NCI-H2107 (cell line): ENCODE measurements at regions not wholly inside any gene's neighbourhood (a gene's known extent, or its start where the extent isn't known, plus 50 kb on each side); places are given as distances from the start of the nearest gene placed in this dataset.
"Not testable (repeated sequence)": the region's sequence is repeated elsewhere in the genome, so short reads cannot be mapped to it uniquely, and the experiment has no call there.

Source experiments
- DNase-seq: peaks from one replicate; lab custom pipeline; 2025; lab: John Stamatoyannopoulos, UW

DNA sequence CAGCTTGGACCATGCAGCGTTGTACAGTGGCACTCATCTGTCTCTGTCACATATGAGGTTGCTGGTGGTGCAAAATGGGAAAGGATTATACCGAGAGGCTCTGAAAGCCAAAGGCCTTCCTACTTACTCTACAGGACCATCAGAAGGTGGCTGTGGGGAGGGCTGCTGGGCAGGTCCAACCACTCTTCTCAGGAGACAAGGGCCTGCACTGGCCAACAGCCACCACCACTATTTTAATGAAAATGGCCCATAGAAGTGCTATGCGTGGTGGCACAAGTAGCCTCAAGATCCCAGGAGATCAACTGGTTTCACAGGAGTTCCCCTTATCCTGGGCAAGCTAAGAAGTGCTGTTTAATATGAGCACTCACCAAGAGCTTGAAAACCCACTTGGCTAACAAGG lies 52.3 kb downstream of the MRPL57 start:
- DNase-seq: no peak

DNA sequence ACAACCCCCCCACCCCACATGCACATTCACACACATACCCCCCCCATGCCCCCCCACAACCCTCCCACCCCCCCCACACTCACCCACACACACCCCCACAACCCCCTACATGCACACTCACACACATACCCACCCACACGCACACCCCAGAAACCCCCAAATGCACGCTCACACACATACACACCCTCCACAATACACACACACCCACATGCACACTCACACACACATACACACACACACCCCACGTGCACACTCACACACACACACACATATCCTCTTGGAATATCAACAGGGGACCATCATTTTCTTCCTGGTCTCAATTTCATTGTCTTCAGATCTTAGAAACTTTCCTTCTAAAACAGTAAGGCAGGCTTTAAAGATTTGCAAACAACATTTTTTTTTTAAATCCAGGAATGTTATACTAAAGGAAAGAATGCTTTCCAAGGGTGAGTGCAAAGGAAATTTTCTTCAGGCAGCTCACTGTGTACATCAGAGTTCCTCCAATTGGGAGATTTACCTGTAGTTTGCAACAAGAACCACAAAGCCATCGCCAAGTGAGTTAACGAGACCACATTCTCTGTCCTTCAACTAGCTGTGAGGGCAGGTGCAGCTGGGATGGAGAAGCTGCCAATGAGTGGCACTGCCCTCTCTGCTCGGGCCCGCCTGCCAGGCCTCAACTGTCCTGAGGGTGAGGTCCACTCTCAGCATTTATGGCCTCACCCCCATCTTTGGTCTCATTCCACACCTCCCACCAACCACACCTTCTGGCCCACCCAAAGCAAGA lies 53.0 kb downstream of the MRPL57 start:
- no peak for DNase-seq

DNA sequence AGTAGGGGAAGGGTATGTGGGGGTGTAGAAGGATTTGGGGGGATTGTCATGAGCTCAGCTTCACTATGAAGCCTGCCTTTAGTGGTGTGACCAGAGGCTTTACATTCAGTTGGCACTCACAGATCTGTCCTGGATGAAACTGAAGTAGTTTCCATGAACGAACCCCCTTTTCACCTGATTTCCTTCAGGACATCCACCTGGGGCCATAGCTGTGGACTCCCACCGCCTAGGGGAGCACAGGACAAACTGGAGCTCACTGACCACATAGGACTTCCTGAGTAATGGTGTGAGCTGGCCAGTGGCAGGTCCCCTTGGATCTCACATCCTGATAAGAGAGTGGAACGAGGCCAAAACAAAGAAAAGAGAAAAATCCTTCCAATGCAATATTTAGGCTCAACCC lies 54.1 kb downstream of the MRPL57 start:
- DNase-seq: no peak

DNA sequence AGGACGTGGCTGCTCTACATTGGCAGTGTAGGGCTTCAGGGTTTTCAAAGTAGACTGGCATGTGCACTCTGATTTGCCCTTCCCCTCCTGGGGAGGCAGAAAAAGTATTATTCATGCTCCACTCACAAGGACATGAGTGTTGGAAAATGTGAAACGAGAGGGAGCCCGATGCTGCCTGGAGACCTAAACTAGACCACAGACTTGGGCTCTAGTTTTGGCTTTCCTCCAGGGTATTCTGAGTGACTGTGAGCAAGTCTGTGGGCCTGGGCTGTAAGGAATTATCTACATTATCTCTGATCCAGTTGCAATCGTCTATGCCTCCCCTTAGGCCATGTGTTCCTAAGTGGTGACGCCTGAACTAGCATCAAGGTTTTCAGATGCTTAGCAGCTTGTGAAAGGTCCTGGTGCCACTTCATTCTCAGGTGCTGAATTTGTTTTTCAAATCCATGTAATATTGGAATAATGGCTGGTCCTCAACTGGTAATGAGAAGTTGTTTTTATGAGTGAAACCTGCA lies 55.0 kb downstream of the MRPL57 start:
- no peak for DNase-seq

DNA sequence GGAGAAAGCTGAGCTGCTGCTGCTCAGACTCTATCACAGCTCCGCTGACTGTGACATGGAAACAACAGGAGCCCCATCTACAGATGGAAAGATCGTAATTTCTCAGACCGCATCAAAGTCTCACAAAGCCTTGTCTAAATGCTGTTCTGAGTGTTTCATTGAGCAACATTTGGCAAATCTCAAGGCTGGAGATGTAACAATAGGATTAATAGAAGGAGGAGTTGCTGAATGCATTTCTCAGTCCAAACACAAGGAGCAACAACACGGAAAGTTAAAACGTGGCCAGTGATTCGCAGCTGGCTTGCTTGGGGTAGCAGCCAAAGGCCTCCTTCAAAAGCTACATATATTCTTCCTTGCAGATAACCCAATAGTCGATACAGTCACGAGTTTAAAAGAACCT lies 55.7 kb downstream of the MRPL57 start:
- DNase-seq: no peak

DNA sequence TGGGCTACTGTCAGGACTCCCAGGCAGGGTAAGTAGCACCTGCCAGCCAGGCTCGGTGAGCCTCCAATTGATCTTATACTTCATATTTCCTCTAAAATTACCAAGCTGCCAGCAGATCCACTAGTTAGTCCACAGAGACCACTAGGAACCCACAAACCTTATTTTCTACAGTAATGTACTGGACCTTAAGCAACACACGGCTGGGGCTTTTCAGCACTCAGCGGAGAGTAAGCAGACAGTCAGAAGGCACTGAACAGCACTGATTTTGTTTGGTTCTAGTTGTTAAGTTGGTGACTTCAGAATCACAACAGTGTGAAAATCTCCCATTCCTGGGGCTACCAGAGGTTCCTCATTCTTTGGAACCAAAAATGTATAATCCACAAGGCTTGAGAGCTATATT lies 56.1 kb downstream of the MRPL57 start:
- no peak for DNase-seq

DNA sequence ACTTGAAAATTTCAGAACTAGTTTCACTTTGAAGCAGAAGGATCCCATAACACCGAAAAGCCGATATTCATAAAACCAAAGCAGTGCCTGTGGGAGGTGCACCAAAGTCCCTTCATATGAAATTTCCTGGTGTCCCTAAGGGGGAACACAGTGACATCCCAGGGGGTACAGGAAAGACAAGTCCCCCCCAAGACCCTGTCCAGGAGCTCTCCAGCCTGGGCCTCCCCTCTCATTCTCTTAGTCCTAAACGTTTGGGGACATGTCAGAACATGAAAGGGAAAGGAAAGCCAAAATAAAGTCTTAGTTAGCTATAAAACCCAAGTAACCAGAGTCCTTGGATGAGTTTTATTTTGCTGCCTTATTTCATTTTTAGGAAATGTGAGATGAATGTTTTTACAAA lies 56.6 kb downstream of the MRPL57 start:
- DNase-seq: no peak

DNA sequence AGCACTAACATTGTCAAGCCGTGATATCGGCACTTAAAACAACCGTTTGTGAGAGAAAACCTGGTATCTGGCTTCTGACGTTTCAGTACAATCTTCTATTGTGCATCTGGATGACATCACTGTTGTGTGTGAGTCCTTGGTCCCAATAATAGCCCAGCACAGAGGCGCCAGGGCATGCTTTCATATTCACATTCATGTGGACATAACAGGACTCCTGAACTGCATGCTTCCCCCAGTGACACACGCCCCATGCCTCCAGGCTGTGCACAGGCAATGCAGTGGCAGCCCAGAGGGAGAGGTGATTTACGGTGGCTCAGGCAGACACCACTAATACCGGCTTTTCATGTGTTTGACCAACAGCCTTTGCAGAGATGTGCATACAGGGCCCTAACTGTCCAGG lies 58.1 kb downstream of the MRPL57 start:
- DNase-seq: no peak

DNA sequence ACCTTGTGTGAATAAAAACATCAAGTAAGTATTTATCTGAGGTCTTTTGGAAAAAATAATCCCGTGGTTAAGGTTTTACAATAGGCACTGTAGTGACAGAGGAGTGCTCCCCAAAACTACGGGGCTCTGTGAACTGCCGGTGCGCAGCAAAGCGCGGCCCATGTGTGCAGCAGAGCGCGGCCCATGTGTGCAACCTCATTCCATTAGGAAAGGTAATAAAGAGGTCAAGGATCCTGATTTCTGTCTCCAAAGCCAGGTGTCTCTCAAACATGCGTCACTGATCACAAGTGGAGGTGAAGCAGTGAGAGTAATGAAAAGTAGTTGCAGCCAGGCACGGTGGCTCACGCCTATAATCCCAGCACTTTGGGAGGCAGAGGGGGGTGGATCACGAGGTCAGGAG lies 58.7 kb downstream of the MRPL57 start:
- no peak for DNase-seq

DNA sequence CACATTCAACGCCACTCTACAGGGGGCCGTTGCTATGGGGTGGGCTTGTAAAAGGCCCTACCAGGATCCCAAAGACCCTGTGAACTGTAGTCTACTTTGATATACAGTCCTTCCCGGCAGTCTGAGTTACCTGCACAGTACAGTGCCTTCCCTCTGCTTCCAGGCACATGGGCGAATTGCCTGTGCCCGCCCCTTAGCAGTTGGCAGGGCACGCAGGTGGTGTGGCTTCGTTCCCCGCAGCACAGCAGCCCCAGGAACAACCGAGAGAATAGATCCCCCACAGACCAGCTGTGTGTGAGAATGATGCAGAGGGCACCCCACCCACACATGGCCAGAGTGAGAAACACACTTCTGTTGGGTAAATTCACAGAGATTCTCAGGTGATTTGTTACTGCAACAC lies 60.6 kb downstream of the MRPL57 start:
- DNase-seq: no peak

DNA sequence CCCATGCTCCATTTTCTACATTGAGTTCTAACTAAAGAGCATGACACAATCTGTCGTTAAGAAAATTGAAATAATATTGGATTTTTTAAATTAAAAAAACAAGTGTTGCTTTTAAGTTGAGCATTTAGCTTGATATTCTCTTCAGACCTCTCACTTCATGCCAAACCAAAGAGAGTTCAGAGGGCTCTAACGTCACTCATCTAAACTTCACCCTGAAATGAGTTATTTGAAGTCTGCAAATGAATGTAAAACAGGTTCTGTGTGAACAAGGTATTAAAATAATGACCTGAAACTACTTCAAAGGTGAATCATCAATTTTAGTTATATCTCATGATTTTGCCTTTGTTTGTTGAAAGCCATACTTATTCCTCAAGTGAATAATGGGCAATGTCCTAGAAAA lies 61.8 kb downstream of the MRPL57 start:
- no peak for DNase-seq

DNA sequence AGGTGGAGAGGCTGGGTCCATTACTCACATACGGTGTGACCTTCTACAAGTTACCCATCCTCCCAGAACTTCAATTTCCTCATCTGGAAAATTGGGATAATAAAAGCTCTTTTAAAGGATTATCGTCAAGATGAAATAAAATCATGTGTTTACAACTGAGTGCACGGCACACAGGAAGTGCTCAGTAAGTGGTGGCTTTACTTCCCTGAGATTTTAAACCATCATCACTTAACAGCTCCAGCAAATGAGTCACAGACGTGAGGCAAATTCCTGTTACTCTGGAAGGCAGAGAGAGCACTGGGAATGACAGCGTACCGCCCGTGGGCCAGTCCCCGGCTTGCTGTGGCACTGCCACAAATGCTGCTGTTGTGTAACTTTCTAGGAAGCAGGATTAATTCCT lies 64.1 kb downstream of the MRPL57 start:
- DNase-seq: no peak

DNA sequence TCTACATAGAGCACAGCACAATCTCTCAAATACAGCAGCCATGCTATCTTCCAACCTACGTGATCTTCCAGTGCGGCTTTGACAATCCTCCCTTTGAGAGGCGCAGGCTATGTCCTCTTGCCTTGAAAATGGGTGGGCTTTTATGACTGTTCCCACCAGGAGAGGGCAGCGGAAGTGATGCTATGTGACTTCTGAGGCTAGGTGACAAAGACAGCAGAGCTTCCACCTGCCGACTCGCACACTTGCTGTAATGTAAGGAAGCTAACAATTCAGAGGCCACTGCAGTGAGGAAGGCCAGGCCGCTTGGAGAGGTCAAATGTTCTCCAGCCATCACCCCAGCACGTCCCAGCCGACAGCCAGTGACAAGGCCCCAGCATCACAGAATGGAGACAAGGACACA lies 65.8 kb downstream of the MRPL57 start:
- no peak for DNase-seq

DNA sequence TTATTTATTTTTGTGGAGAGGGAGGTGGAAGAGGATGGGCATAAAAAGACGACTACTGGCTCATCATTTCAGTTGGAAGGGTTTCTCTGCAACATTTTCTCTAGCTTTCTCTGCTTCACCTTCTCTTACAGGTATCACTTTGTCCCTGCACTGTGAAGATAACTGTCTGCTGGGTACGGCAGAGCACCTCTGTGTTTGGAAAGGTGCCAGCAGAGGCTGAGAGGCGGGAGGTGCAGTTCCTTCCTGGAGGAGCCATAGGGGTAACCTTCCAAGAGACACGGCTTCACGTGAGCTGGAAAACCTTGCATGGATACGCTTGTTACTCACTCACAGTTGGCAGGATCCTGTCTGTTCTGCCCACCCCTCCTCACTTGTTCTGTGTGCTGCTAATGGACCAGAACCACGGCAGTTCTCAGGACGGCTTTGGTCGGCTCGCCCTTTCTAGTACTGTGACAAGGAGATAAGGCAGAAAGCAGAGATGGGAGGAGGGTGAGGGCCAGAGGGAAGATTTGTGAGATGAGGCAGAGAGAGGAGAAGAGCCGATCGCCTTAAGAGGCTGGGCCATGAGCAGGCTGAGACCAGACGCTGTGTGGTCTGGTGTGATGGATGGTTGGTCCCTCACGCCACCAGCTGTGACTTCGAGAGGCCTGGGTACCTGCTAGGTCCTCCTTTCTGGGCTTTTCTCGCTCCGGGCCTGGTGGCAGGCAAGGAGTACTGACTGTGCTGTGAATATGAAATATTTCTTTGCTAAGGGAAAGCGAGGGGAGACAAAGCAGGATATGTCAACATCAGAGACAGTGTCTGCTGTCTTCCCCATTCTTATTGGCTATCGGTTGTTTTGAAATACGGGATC lies 66.8 kb downstream of the MRPL57 start:
- peak; percentile 29 for DNase-seq

DNA sequence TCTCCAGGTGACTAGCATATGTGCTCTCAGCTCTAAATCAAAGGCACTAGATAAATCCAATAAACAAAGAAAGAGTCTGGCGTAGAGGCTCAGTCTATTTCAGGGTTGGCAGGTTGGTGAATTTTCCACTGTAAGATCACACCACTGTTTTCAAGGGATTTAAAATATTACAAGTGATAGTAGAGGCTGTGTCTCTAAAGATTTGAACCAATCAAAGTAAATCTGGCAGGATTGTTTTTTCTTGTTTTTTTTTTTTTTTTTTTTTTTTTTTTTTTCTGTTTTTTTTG lies 67.4 kb downstream of the MRPL57 start:
- DNase-seq: not testable (repeated sequence)

DNA sequence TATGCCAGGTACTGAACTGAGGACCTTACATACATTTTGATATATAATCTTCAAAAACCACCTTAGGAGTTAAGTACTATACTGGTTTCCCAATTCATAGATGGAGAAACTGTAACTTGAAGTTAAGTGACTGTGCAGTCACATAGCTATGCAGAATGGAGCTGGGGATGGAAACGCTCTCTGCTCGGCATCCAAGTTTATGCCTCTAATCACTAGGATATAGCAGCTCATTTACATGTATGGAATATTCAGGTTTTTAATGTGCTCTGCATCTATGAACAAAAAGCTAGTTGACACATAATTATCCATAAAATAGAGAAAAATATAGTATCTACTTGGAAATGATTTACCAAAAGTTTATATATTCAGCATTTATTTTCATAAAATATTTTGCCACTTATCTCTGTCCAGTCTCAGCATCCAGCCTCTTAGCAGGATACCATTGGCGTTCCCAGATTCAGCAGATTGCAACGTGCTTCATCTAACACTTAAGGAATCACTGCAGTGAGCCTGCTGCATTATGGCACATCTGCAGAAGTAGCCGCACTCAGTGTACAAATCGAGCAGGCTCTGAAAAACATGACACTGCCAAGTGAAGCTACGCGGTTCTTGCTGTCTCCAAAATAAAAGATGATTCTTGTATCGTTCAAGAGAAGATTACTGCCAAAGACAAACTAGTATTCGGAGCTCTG lies 70.4 kb downstream of the MRPL57 start:
- DNase-seq: no peak

DNA sequence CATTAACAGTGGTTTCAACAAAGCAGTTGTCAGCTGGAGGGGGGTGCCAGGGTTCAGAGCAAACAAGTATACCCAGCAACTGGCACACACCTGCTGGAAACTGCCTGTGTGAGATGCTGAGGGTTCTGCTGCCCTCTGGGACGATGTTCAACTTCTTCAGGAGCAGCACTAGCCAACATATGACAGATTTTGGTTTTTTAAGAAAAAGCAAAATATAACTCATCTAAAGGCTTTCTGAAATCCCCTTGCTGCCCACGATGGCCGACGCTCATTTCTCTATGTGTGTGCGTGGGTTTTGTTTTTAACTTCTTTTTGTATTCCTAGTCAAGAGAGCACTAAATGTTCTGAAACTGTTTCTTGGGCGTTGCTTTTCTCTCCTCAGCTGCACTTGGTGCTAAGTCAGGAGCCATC lies 79.9 kb downstream of the MRPL57 start:
- DNase-seq: no peak

DNA sequence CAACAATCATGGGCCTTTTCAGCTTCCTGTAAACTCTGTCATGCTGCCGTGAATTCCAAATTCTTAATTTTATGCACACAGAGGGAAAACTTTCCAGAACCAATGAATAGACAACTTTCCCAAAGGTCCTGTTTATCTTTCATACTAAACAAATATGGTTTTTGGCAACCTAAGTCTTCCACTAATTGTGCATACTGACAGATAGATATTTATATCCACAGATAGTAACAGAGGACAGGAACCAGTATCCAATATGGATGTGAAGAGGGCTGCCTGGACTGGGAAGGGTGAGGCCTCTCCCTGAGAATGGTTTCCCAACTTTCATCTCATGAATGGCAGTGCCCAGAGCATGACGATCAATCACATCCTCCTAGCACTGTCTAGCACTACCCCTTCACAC lies 80.4 kb downstream of the MRPL57 start:
- DNase-seq: no peak

DNA sequence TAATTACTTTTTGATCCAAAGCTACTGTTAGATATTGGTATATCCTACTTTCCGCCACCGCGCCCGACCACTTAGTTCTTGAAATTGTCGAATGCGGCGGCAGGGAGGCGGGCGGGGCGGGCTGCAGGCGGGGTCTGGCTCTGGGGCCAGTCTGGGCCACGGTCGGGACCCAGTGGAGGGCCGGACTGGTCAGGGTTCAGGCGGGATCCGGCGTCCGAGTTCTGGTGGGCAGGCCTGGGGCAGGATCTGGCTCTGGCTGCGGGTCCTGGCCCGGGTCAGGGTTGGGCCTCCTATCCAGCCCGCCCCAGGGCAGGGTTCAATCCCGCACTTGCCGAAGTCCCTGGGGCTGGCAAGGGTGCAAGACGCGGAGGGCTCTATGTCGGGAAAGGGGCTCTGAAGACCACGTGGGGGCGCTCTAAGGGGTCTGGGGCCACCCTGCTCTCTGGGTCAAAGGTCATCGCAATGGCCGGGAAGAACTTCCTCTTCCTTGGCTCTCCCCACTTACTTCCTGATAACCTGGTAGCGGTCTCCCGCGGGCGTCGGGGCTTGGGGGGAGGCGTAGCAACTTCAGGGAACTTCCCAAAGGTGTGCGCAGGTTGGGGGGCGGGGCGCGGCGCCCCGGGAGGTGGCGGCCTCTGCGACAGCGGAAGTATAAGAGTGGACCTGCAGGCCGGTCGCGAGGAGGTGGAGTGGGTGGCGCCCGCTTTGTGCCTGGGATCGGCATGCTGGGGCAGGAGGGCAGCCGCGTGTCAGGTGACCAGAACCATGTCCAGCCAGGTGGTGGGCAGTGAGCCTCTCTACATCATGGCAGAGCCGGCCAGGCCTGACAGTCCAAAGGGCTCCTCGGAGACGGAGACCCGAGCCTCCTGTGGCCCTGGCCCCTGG lies 83.4 kb downstream of the MRPL57 start:
- no peak for DNase-seq

DNA sequence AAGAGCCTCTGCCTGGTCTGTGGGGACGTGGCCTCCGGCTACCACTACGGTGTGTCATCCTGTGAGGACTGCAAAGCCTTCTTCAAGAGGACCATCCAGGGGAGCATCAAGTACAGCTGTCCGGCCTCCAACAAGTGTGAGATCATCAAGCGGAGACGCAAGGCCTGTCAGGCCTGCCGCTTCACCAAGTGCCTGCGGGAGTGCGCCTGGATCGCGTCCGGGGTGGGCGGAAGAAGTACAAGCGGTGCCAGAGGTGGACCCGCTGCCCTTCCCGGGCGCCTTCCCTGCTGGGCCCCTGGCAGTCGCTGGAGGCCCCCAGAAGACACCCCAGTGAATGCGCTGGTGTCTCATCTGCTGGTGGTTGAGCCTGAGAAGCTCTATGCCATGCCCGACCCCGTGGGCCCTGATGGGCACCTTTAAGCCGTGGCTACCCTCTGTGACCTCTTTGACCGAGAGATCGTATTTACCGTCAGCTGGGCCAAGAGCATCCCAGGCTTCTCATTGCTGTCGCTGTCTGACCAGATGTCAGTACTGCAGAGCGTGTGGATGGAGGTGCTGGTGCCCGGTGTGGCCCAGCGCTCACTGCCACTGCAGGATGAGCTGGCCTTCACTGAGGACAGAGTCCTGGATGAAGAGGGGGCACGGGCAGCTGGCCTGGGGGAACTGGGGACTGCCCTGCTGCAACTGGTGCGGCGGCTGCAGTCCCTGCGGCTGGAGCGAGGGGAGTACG lies 84.3 kb downstream of the MRPL57 start:
- DNase-seq: not testable (repeated sequence)
